Left kidney (tissue), 1 donor: ENCODE measurements at regions not wholly inside any gene's neighbourhood (a gene's known extent, or its start where the extent isn't known, plus 50 kb on each side); places are given as distances from the start of the nearest gene placed in this dataset.
"Not testable (repeated sequence)": the region's sequence is repeated elsewhere in the genome, so short reads cannot be mapped to it uniquely, and the experiment has no call there.

Source experiments
- DNase-seq: peaks from one replicate; pipeline ENCODE4 v3.0.0-alpha.2; 2013

GRCh38 chr2:187056416-187057334 is 207.7 kb upstream of the ZSWIM2 start:
- DNase-seq = no peak

GRCh38 chr2:187055463-187055862 is 206.5 kb upstream of the ZSWIM2 start:
- DNase-seq = no peak

GRCh38 chr2:187054501-187055319 is 205.7 kb upstream of the ZSWIM2 start:
- no peak for DNase-seq

GRCh38 chr2:187051350-187051749 is 202.4 kb upstream of the ZSWIM2 start:
- DNase-seq = no peak

GRCh38 chr2:187050409-187050998 is 201.5 kb upstream of the ZSWIM2 start:
- no peak for DNase-seq

- no peak for DNase-seq
Observed at GRCh38 chr2:187037310-187037709, 188.3 kb upstream of the ZSWIM2 start.

- no peak for DNase-seq
Observed at GRCh38 chr2:187034434-187034833, 185.5 kb upstream of the ZSWIM2 start.

GRCh38 chr2:187024739-187025138 is 175.8 kb upstream of the ZSWIM2 start:
- DNase-seq = no peak

- not testable (repeated sequence) for DNase-seq
Observed at GRCh38 chr2:187023996-187024395, 175.0 kb upstream of the ZSWIM2 start.

GRCh38 chr2:187017438-187017837 is 168.5 kb upstream of the ZSWIM2 start:
- no peak for DNase-seq

GRCh38 chr2:187013058-187013457 is 164.1 kb upstream of the ZSWIM2 start:
- DNase-seq = no peak

GRCh38 chr2:187011206-187011832 is 162.3 kb upstream of the ZSWIM2 start:
- DNase-seq = no peak

GRCh38 chr2:187009483-187010239 is 160.7 kb upstream of the ZSWIM2 start:
- DNase-seq = no peak

GRCh38 chr2:187008111-187008510 is 159.1 kb upstream of the ZSWIM2 start:
- no peak for DNase-seq

GRCh38 chr2:187003611-187004010 is 154.6 kb upstream of the ZSWIM2 start:
- no peak for DNase-seq

GRCh38 chr2:187003038-187003554 is 154.1 kb upstream of the ZSWIM2 start:
- DNase-seq = no peak

- DNase-seq = no peak
Observed at GRCh38 chr2:187002242-187002641, 153.3 kb upstream of the ZSWIM2 start.

GRCh38 chr2:187001248-187001647 is 152.3 kb upstream of the ZSWIM2 start:
- no peak for DNase-seq

GRCh38 chr2:186995092-186995491 is 146.1 kb upstream of the ZSWIM2 start:
- DNase-seq = no peak

- DNase-seq = no peak
Observed at GRCh38 chr2:186992597-186992996, 143.6 kb upstream of the ZSWIM2 start.

- no peak for DNase-seq
Observed at GRCh38 chr2:186991766-186992417, 142.9 kb upstream of the ZSWIM2 start.
